IPS-NIHi7 (cell line): ENCODE measurements at regions not wholly inside any gene's neighbourhood (a gene's known extent, or its start where the extent isn't known, plus 50 kb on each side); places are given as distances from the start of the nearest gene placed in this dataset.
A peak's percentile ranks its signal among the peaks of the same experiment; 100 is the strongest.
"Not testable (repeated sequence)": the region's sequence is repeated elsewhere in the genome, so short reads cannot be mapped to it uniquely, and the experiment has no call there.

Experiments
- DNase-seq: peaks from one replicate; pipeline ENCODE4 v3.0.0; 2012; ENCODE audit warnings: mixed read lengths; ENCODE audit errors: extremely low spot score

DNA sequence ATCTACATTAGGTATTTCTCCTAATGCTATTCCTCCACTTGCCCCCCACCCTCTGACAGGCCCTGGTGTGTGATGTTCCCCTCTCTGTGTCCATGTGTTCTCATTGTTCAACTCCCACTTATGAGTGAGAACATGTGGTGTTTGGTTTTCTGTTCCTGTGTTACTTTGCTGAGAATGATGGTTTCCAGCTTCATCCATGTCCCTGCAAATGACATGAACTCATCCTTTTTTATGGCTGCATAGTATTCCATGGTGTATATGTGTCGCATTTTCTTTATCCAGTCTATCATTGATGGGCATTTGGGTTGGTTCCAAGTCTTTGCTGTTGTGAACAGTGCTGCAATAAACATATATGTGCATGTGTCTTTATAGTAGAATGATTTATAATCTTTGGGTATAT lies 50.6 kb upstream of the GRHL3 start:
- not testable (repeated sequence) for DNase-seq

DNA sequence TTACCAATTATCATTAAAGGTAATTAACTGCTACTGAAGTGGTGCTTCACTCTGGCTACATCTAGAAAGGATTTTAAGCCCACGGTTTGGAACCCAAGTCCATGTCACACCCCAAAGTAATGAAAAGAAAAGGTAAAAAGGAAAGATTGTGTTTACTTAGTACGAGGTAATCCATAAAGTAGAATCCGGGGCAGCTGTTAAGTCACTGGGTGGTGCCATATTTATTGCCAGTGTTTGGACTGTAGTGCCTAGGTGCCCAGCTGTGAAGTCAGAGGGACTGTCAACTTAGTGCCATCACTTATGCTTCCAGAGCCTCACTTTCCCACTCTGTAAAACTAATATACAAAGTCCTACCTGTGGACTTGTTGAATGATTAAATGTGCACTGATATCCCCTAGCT lies 52.2 kb upstream of the GRHL3 start:
- no peak for DNase-seq

DNA sequence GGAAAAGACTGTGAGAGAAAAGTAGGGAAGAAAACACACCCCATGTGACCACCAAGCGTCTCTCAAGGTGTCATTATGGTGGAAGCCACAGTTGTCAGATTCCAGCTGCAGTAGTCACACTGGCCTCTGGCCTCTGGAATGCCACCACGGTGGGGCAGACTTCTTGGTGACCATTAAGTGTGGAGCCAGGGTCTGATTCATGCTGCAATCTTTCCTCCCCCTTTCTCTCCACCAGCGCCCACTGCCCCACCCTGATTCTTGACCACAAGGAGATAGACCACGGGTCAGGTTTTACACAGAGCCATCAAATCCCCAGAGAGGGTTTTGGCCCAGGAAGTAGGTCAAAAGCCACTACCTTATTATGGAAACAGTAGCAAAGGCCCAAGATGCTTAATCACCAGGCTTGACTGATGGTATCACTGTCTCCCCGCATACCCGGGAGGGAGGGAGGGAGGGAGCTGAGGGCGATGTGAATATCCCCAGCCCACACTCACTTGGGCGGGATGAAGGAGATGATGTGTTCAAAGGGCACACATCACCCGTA lies 52.7 kb upstream of the GRHL3 start:
- peak; percentile 42 for DNase-seq

DNA sequence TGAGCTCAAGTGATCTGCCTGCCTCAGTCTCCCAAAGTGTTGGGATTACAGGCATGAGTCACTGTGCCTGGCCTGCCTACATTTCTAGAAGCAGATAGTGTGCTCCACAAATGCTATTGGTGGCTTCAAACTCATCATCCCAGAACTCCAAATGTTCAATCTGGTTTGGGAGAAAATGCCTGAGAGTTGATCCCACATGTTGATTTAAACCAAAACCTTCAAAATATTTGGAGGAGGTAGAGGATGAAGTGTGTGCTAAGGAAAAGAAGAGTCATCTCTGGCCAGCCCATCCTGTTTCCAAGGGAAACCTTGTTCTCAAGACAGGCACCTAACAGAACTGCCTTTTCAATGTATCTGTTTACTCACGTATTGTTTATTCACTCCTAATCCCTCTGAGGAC lies 55.4 kb upstream of the GRHL3 start:
- no peak for DNase-seq

DNA sequence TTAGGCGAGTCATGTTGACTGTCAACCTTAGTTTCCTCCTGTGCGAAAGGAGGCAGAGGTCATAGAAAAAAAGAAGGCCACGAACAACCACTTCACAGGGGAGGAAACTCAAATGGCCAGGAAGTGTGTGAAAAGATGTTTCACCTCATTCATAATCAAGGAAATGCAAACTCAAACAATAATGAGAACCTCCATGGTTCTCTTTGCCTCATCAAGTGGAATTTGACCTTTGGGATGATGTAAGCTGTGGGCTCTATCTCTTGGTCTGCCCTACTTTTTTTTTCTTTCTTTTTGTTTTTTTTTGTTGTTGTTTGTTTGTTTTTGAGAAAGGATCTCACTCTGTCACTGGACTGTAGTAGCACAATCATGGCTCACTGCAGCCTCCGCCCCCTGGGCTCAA lies 55.9 kb upstream of the GRHL3 start:
- no peak for DNase-seq

DNA sequence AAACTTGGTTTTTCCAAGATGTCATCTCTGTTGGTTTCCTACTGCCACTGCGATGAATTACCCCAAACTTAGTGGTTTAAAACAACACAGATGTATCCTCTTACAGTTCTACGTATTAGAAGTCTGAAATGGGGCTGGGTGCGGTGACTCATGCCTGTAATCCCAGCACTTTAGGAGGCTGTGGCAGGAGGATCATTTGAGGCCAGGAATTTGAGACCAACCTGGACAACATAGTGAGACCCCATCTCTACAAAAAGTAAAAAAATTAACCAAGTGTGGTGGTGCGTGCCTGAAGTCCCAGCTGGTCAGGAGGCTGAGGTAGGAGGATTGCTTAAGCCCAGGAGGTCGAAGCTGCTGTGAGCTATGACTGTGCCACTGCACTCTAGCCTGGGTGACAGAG lies 57.2 kb upstream of the GRHL3 start:
- no peak for DNase-seq

DNA sequence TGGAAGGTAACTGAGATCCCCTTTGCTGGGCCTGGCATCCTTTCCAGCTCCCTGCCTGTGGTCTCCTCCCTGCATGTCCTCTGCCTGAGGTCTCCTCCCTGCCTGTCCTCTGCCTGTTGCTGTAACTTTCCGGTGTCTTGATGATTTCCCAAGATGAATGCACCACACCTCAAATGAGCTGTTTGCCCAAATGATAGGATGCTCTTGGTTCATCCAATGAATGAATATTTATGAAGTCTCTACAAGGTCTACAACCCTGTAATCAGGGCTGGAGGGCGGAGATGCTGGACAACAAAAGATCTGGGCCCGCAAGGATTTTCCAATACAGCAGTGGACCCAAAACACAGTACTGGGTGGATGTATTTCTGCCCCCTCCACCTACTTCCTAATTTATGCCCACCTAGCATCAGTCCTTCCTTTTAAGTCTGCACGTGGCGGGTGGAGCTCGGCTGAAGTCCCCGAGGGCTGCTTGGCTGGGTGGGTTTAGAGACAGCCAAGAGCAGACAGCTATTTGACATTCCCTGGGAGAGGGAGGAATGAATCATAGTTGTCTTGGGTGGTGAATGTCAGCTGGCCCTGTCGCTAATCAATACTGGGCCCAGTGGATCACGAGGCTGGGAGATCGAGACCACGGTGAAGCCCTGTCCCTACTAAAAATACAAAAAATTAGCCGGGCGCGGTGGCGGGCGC lies 60.3 kb upstream of the GRHL3 start:
- no peak for DNase-seq

DNA sequence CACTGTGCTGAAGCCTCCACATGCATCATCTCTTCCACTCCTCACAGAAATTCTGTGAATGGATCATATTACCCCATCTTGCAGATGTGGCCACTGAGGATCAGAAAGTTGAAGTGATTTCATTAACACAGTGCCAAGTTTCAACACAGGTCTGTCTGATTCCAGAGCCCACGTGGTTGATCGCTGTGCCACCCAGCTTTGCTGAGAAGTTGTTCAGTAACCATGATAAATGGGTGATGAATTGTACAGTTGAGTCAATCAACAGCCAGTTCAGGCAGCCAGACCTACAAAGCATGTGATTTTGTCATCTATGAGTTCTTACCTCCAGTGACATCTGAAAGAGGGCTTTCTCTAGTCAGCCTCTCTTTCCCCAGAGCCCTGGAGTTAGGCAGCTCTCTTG lies 61.8 kb upstream of the GRHL3 start:
- no peak for DNase-seq

DNA sequence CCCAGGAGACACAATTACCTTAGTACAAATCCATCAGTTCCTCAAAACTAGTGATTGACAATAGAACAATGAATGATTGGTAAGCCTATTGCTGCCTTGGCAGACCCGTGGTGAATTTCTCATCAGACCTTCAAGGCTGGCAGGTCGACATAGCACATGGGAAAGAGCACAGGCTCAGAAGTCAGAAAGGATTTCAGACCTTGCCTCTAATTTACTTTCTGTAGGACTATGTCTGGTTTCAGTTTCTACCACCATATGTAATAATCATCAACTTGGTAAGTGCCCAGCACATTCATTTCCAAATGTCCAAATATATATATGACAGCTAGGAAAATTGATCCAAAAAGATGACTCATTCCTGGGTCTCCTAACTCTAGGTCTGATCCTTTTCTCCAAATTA lies 62.5 kb upstream of the GRHL3 start:
- DNase-seq, result no peak

DNA sequence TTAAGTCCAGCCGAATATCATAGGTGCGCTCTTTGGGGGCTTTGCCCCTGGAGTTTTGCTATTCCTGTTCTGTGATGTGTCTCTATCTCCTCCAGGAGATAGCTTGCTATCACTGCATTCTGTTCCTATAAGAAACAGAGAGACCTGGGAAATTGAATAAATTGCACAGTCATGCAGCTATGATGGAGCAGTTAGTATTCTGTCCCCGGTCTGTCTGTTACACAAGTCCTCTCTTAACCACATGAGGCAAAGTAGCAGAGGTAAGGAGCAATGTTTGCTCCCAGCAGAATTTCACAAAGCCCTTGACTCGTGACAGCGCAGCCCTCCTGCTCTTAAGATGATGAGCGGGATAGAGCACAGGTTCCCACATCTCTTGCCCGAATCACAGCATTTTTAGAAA lies 63.9 kb upstream of the GRHL3 start:
- DNase-seq, result no peak

DNA sequence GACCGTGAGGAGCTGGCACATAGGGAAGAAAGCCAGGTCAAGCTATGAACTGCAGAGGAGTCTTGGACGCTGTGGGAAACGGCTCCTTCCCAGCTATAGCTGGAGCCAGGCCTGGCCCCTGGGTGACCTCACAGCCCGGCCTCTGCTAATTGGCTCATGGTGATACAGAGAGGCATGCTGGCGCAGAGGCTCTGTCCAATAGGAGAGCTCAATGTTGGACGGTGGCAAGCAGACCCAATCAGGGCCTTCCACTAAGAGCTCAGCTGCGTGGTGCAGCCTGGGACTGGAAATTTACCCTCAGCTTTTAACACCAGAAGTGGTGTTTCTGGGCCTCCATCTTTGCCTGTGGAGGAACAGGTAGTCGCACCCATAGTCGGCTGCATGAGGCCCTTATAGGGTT lies 64.4 kb upstream of the GRHL3 start:
- no peak for DNase-seq

DNA sequence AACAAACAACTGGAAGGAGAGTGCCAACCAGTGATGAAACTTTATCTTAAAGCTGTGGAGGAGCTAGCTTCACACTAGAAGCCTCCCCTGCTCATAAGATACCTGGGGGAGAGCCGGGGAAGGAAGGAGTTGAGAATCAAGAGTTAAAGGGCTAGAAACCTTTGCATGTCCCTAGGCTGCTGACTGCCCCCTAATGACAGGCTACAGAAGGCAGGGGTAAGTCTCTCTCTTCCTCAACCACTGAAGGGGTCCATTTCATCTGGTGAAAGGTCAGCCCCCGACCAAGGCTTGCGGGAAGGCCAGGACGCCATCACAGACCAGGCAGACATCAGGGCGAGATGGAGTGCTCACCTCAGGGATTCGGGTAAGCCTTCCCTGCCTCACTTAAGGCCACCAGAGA lies 65.6 kb upstream of the GRHL3 start:
- DNase-seq, result peak; percentile 70

DNA sequence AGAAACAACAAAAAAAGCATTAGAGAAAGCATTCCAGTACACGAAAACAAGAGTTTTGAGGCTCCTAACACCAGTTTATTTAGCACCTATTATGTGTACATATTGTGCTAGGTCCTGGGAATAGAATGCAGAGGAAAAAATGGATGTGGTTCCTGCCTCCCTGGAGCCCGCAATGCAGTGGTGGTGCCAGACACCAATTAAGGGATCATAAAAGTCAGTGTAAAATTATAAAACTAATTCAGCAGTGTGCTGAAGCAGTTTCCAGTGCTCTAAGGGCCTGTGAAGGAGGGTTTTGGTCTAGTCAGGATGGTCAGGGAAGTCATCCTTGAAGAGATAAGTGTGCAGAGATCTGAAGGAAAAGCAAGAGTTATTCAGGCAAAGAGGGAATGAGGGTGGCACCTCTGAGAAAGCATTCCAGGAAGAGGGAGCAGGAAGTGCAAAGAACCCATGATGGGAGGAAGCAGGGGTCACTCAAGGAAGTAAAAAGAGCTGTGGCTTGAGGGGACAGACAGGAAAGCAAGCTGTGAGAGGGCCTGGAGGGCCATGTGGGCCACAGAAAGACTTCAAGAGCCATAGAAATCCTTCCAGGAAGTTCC lies 65.2 kb upstream of the IFNLR1 start:
- no peak for DNase-seq

DNA sequence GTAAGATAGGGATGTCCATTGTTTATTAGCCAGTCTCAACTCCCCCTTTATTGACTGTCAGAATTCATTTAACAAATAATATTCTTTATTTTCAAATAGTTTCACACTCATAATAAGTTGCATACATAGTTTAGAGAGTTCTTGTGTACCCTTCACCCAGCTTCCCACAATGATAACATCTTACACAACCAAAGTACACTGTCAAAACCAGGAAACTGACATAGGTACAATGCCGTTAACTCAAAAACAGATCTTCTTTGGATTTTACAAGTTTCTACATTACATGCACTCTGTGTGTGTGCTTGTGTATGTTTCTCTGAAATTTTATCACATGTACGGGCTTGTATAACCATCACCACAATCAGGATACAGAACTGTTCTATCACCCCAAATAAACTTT lies 64.4 kb upstream of the IFNLR1 start:
- DNase-seq, result no peak

DNA sequence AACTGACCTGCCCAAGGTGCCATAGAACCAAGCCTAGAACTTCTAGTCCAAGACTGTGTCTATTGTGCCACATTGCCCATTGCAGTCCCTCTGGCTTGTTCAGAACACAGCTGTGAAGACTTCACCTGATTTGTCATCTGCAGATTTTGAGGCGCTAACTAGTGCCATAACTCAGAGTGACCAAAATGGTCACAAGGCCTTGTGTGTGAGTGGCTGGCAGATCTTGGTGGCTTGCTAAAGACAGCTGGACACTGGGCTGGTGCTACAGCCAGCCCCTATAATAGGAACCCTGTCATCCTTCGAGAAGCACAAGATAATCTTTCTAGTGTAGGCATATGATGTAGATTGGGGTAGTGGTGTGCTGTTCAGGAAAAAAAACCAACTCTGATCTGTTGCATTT lies 63.7 kb upstream of the IFNLR1 start:
- DNase-seq, result no peak

DNA sequence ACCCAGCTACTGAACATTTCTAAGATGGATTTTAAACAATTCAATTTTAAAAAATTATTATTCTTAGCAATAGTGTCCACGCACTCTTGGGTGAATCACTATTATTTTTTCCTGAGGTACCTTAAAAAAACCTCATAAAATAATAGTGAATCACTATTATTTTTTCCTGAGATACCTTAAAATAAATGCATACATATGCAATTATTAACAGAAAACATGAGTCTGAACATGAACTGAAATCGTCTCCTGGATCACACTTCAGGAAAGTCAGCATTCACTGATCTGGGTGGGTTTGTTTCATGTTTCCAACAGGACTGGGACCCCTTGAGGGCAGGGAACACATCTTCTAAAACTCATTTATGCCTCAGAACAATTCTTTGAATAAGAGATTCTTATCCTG lies 63.1 kb upstream of the IFNLR1 start:
- DNase-seq, result no peak

DNA sequence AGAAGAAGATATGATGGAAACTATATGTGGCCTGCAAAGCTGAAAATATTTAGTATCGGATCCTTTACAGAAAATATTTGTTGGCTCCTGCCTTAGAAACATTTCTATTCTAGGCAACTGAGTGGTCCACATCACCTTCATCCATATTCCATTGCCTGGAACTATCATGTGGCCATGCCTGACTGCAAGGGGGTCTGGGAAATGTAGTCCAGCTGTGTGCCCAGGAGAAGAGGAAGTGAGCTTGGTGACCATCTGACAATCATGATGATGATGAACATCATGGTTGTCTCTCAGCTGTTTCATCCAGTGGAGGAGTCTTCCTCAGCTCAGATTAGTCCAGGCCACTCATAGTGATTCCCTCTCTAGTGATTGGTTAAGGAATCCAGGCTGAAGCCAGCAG lies 61.8 kb upstream of the IFNLR1 start:
- no peak for DNase-seq

DNA sequence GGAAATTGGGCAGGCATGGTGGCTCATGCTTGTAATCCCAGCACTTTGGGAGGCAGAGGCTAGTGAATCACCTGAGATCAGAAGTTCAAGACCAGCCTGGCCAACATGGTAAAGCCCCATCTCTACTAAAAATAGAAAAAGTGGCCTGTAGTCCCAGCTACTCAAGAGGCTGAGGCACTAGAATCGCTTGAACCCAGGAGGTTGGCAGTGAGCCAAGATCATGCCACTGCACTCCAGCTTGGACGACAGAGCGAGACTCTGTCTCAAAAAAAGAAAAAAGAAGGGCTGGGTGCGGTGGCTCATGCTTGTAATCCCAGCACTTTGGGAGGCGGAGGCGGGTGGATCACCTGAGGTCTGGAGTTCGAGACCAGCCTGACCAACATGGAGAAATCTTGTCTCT lies 60.2 kb upstream of the IFNLR1 start:
- not testable (repeated sequence) for DNase-seq

DNA sequence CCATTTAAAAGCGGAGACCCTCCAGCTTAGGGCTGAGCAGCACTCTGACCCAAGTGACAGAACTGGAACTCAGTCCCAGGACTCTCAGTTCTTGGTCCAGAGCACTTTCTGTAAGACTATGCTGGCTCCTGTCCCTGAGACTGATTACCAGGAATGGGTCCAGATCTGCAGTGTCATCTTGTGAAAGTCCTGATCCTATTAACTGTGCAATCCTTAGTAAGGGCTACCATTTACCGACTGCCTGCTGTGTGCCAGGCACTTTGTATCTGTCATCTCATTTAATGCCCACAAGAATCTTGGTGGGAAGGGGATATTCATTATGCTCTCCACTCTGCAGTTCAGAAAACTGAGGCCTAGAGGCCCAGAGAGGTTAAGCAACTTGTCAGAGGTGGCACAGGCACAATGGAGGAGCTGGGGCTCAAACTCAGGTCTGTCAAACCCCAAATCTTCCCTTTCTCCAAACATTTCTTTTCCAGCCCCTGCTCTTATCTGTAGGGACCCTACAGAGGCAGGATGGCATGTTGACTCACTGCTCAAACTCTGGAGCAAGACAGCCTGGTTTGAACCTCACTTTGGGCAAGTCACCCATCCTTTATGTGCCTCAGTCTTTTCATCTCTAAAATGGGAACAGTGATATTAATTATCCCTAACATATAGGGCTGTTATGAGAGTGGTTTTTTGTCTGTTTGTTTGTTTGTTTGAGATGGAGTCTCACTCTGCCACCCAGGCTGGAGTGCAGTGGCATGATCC lies 57.6 kb upstream of the IFNLR1 start:
- no peak for DNase-seq

DNA sequence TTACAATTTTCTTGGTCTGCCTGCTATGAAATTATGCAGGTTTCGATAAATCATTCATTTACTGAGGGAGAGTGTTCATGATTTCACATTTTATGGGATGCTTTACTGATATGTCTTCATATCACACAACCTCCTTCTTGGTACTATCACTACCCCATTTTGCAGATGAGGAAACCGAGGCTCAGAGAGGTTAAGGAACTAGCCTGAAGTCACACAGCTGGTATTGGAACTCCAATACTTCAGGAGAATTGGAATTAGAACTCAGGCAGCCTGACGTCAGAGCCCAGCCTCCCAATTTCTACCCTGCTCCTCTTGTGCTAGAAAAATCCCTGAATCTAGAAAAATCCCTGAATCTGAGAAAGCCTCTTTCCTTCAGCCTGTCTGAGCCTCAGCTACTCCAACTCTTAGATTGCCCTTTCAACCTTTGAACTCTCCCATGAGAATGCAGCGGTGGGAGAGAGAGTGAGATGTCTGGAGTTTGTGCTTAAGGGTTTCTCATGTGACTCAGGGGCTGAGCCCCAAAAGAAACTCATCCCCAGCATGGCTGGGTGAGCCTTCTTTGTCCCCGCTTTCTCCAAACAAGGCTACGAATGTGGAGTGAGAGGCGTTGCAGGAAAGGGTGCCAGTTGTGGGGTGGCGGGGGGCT lies 50.8 kb upstream of the IFNLR1 start:
- no peak for DNase-seq

DNA sequence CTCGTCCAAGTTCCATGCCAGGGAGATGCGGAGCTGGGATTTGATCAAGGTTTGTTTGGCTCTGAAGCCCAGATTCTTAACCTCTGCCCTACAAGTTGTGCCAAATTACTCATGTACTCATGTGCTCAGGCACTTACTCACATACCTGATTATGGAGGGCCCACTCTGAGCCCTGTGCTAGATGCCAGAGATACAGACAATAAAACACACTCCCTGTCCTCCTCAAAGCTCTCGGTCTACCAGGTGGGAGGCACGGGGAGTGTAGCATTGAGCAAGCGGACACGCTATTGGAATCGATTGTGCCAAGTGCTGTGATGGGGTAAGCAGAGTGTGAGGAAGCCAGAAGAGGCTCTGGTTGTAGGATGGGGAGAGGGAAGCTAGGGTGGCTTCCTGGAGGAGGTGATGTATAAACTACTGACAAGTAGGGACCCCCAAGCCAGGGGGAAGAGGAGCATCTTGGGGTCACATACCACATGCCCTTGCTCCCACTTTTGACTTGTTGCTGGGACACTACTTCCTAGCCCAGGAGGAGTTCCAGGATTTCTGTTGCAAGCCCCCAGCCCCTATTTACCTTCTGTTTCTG lies 49.8 kb upstream of the IFNLR1 start:
- DNase-seq, result no peak
